Ishikawa (cell line): ENCODE measurements at regions not wholly inside any gene's neighbourhood (a gene's known extent, or its start where the extent isn't known, plus 50 kb on each side); places are given as distances from the start of the nearest gene placed in this dataset.

Experiments
- EGR1 ChIP-seq: IDR thresholded peaks from 2 replicates; pipeline ENCODE4 v1.6.1; 2012
- EP300 ChIP-seq: IDR thresholded peaks from 2 replicates; pipeline ENCODE4 v1.6.1; 2012; ENCODE audit warnings: borderline replicate concordance
- MAX ChIP-seq: IDR thresholded peaks from 2 replicates; pipeline ENCODE4 v1.6.1; 2012
- TAF1 ChIP-seq: IDR thresholded peaks from 2 replicates; pipeline ENCODE4 v1.6.1; 2012; ENCODE audit warnings: low read depth, mild to moderate bottlenecking

- TF ChIP-seq MAX, result no peak
- no peak for TF ChIP-seq TAF1
- no peak for TF ChIP-seq EP300
- TF ChIP-seq EGR1, result no peak
Observed at GRCh38 chr18:39349801-39350200, 1784.2 kb upstream of the CELF4 start.
